Uterus (tissue), 3 donors: ENCODE measurements at regions not wholly inside any gene's neighbourhood (a gene's known extent, or its start where the extent isn't known, plus 50 kb on each side); places are given as distances from the start of the nearest gene placed in this dataset.

Experiments used
- DNase-seq, 2 donors: peaks; one replicate each; pipeline ENCODE4 v3.0.0-alpha.2; 2019 to 2020
- H3K27ac ChIP-seq, 2 donors: fragments of 200-600 bp; sonication (generic); 1 replicate in 1 of 2; 2 replicates in 1 of 2; pipeline ENCODE4 v1.5.1; 2016 to 2018
- H3K27me3 ChIP-seq, 2 donors: fragments of 200-600 bp; sonication (generic); one replicate each; pipeline ENCODE4 v1.5.1; 2018 to 2019; ENCODE audit warnings: control low read depth in 1 of 2
- H3K36me3 ChIP-seq, 2 donors: fragments of 200-600 bp; sonication (generic); one replicate each; pipeline ENCODE4 v1.5.1; 2019; ENCODE audit warnings: control low read depth in 1 of 2
- H3K4me1 ChIP-seq, 2 donors: fragments of 200-600 bp; sonication (generic); one replicate each; pipeline ENCODE4 v1.5.1; 2018 to 2019; ENCODE audit warnings: control low read depth in 1 of 2
- H3K4me3 ChIP-seq, 2 donors: fragments of 200-600 bp; sonication (generic); 1 replicate in 1 of 2; 2 replicates in 1 of 2; pipeline ENCODE4 v1.5.1; 2018 to 2019; ENCODE audit warnings: mild to moderate bottlenecking in 1 of 2
- H3K9me3 ChIP-seq, 2 donors: fragments of 200-600 bp; sonication (generic); one replicate each; pipeline ENCODE4 v1.5.1; 2019; ENCODE audit warnings: control low read depth in 1 of 2
- CTCF ChIP-seq, 4 experiments: fragments of 200-600 bp in 2 of 4; fragments of 450-650 bp in 2 of 4; sonication (generic) in 2 of 4; IDR thresholded peaks; one replicate each; pipeline ENCODE4 v1.5.1; 2016 to 2019; ENCODE audit warnings: antibody characterized with exemption in 4 of 4, mild to moderate bottlenecking in 2 of 4, moderate library complexity in 1 of 4
- POLR2A ChIP-seq, 2 donors: fragments of 450-650 bp; IDR thresholded peaks; one replicate each; pipeline ENCODE4 v1.6.1; 2016; ENCODE audit warnings: antibody characterized with exemption in 2 of 2, mild to moderate bottlenecking in 1 of 2, moderate library complexity in 1 of 2
- intact Hi-C: fragments of 100-400 bp; cut with DNase I; formaldehyde crosslinking; loops from one replicate; pipeline ENCODE4 v1.15.1; 2023; ENCODE audit warnings: low total_unique reads
- donor health status: DM: yes; HTN: yes; CAD: no.

DNA sequence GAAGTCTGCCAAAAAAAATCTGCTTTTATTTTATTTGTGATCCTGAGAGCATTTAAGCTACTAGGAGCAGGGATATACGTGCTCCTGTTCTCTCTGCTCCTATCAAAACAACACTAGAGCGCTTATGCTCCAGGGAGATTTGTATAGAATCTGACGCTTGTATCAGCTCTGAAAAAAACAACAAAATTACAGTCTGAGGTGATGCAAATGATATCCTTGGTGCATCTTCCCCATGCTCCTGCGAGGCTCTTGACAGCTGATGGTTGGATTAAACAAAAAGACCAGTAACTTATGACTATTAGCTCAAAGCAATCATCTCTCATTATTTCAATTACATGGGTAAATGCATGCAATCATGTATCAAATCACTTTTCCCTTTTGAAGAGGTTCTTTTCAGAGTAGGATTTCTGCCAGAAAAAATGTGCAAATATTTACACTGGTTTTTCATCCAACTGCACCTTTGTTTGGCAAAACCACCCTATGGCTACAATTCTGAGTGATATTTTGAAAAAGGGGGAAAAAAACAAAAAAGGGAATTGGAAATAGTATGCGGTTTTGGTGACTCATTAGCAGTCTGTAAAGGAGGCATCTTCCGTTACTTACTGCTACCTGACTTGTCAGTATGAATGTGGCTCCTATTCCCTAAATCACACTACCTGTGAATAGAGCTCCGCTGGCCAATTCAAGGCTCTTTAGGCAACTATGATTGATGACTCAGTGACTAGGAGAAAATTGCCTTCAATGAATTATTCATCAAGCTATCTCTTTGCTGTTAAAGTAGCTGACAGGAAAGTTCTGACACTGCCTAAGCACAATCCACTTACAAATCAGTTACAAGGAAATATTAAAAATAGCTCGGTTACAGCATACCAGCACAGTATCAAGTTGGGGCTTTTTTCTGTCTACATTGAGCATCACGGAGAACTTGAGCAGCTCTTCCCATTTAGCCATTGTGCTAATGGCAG is 450.0 kb downstream of the FOXG1 start:
- Histone ChIP-seq H3K27me3 (peaks cover 0 to 5% of the 10 kb centered on the region in 2 donors), H3K36me3 (no peaks in the 10 kb centered on the region), H3K9me3 (no peaks in the 10 kb centered on the region), H3K4me3 (no peak overlapping the region), H3K27ac (no peak overlapping the region), H3K4me1 (no peaks in the 10 kb centered on the region)
- no peak for DNase-seq
- TF ChIP-seq CTCF (IDR thresholded peaks at IDR 0.05): no peak
- TF ChIP-seq POLR2A (IDR thresholded peaks at IDR 0.05): no peak
- intact Hi-C loops: no loop called here

DNA sequence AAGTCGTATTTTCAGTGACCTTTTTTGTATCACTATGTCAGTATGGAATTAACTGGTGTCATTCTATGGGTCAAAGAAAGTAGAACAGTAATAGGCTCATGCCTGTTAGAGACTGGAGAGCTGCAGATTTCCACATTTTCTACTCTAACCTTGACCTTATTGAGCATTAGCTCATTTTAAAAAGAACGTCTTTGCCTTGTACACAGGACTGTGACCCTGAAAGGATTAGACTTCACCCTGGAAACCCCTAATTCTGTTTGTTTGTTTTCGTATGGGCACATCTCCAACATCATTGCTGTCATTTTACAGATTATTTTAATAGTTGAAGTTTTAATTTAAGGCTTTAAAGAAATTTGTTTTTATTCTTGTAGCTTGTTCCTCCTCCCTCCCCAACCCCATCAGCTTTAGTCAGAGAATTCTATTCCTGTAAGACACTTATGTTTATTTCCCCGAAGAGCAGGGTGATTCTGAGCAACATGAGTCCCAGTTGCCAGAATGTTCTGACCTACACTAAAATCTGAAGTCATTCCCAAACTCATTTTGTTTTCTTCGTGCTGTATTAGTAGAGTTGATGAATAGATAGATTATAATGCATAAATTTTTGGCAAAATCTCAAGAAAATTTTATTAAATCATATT is 451.3 kb downstream of the FOXG1 start:
- intact Hi-C loops: no loop called here
- H3K4me3 ChIP-seq: no peak overlapping the region
- no peak for TF ChIP-seq CTCF (IDR thresholded peaks at IDR 0.05)
- TF ChIP-seq POLR2A (IDR thresholded peaks at IDR 0.05): no peak
- no peak overlapping the region for H3K27ac ChIP-seq
- no peaks in the 10 kb centered on the region for H3K9me3 ChIP-seq
- H3K36me3 ChIP-seq: no peaks in the 10 kb centered on the region
- H3K27me3 ChIP-seq: peaks cover 0 to 5% of the 10 kb centered on the region in 2 donors
- H3K4me1 ChIP-seq: no peaks in the 10 kb centered on the region
- DNase-seq: no peak

DNA sequence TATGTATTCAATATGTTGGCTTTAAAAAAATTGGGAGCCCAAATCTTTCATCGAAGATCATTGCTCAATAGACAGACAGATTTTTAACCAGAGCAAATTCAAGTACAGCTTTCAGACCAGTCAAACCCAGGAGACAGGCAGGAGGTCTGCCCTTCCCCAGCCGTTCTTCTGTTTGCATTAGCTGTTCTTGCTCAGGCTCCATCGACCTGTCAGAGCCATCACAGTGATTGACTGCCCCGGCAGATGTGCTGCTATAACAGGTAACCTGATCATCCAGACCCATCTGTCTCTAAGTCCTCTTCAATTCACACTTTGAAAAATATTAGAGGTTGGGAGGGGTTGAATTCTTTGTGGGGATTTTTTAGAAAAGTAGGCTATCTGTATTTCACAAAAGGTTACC is 453.5 kb downstream of the FOXG1 start:
- H3K4me1 ChIP-seq: no peaks in the 10 kb centered on the region
- no peak overlapping the region for H3K4me3 ChIP-seq
- H3K36me3 ChIP-seq: no peaks in the 10 kb centered on the region
- intact Hi-C loops: no loop called here
- no peak for DNase-seq
- peaks cover 0 to 5% of the 10 kb centered on the region in 2 donors for H3K27me3 ChIP-seq
- no peak overlapping the region for H3K27ac ChIP-seq
- TF ChIP-seq POLR2A (IDR thresholded peaks at IDR 0.05) (no peak), CTCF (IDR thresholded peaks at IDR 0.05) (no peak)
- no peaks in the 10 kb centered on the region for H3K9me3 ChIP-seq

DNA sequence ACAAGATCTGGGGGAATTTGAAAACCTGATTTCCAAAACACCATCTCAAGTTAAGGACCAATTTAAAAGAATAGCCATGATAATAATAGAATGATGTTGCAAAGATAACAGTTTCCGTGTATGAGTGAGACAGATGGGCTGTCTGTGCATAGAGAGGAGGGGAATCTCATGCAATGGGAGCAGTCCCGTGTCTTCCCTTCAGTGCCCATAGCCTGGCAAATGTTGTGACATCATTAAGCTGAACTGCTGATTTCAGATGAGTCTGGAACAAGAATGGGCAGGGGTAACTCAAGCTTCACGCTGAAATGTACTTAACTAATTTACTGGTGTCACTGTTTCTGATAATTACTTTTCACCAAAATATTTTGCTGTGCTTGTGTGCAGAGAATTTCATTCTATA is 454.0 kb downstream of the FOXG1 start:
- TF ChIP-seq CTCF (IDR thresholded peaks at IDR 0.05) (no peak), POLR2A (IDR thresholded peaks at IDR 0.05) (no peak)
- Histone ChIP-seq H3K9me3 (no peaks in the 10 kb centered on the region), H3K4me3 (no peak overlapping the region), H3K4me1 (no peaks in the 10 kb centered on the region), H3K27ac (no peak overlapping the region), H3K36me3 (no peaks in the 10 kb centered on the region), H3K27me3 (peaks cover 0 to 5% of the 10 kb centered on the region in 2 donors)
- intact Hi-C loops: no loop called here
- no peak for DNase-seq

DNA sequence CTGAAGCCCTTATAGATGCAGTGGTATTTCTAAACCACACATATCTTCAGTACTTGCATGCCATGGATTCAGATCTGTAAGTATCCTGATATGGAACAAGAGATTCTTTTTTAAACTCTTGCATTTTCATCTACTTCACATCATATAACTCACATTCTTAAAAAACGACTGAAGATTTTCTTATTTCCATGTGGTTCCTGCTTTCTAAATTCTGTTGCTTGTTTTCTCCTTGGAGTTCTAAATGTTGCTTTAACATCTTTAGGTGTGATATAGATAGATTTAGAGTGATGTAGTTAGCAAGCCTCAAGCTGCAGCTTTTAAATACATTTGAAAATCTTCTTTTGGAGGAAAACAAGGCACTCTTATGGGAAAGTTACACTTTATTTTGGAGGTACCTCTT is 455.4 kb downstream of the FOXG1 start:
- H3K9me3 ChIP-seq: no peaks in the 10 kb centered on the region
- TF ChIP-seq POLR2A (IDR thresholded peaks at IDR 0.05): no peak
- no peak for TF ChIP-seq CTCF (IDR thresholded peaks at IDR 0.05)
- no peak overlapping the region for H3K27ac ChIP-seq
- no peaks in the 10 kb centered on the region for H3K4me1 ChIP-seq
- intact Hi-C loops: no loop called here
- H3K27me3 ChIP-seq: peaks cover 0 to 5% of the 10 kb centered on the region in 2 donors
- DNase-seq: no peak
- H3K36me3 ChIP-seq: no peaks in the 10 kb centered on the region
- no peak overlapping the region for H3K4me3 ChIP-seq
